ENCODE measurements at regions not wholly inside any gene's neighbourhood (a gene's known extent, or its start where the extent isn't known, plus 50 kb on each side); places are given as distances from the start of the nearest gene placed in this dataset.
"Not testable (repeated sequence)": the region's sequence is repeated elsewhere in the genome, so short reads cannot be mapped to it uniquely, and the experiment has no call there.

DNA sequence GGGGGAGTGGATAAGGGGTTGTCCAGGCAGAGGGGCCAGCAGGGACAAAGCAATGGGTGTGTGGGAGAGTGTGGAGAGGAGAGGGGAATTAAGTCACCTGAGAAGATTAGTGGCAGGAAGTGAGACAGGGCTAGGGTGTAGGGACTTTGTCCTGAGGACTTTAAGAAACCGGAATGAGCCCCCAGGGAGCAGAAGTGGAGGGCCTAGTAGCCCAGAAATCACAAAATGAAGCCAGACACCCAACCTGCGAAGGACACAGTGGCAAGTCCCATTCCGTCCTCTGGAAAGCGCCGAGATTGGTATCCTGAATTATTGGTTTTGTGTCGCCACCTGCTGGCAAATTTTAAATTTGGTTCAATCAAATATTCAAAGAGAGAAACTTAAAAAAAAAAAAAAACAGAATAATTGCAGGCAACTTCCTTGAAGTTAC lies 78.0 kb upstream of the SLC25A36 start:
- H3K4me3 Mint-ChIP-seq, result no peak overlapping the region
- Histone ChIP-seq H3K9ac (ENCODE audit: extremely low read depth, low read length, poor library complexity, severe bottlenecking) (no peak overlapping the region), H3K27me3 (ENCODE audit: control insufficient read depth, insufficient read depth, low read length, poor library complexity, severe bottlenecking) (no peaks in the 10 kb centered on the region), H3K36me3 (ENCODE audit: control insufficient read depth, insufficient read depth, low read length) (no peaks in the 10 kb centered on the region), H3K9me3 (ENCODE audit: control insufficient read depth, low read length) (peaks cover 6% of the 10 kb centered on the region), H3K4me1 (ENCODE audit: control insufficient read depth, insufficient read depth, low read length) (peaks cover 3% of the 10 kb centered on the region), H3K4me3 (ENCODE audit: low read length) (no peak overlapping the region), H3K27ac (ENCODE audit: low read depth, low read length) (no peak overlapping the region)
- H3K4me1 Mint-ChIP-seq, result peaks cover 14% of the 10 kb centered on the region
- no peaks in the 10 kb centered on the region for H3K36me3 Mint-ChIP-seq (ENCODE audit: low read depth)
- peaks cover 6% of the 10 kb centered on the region for H3K9me3 Mint-ChIP-seq
- peak; percentile 84 for DNase-seq
- H3K27me3 Mint-ChIP-seq (ENCODE audit: insufficient read depth), result peaks cover 6% of the 10 kb centered on the region
- H3K27ac Mint-ChIP-seq, result peak overlapping the region; percentile 38
- peak; percentile 84 for TF ChIP-seq CTCF (conservative IDR thresholded peaks at IDR 0.05)
- WGBS, 2 experiments (ENCODE audit: insufficient coverage in 1 of 2, insufficient read length in 1 of 2), result 9 to 24% methylated on average over 5 to 6 of the region's 6 CpGs

GRCh38 chr3:140870351-140870750 lies 71.3 kb upstream of the SLC25A36 start:
- Histone ChIP-seq H3K9me3 (ENCODE audit: control insufficient read depth, low read length) (peaks cover 6% of the 10 kb centered on the region), H3K36me3 (ENCODE audit: control insufficient read depth, insufficient read depth, low read length) (no peaks in the 10 kb centered on the region), H3K9ac (ENCODE audit: extremely low read depth, low read length, poor library complexity, severe bottlenecking) (no peak overlapping the region), H3K4me3 (ENCODE audit: low read length) (no peak overlapping the region), H3K27me3 (ENCODE audit: control insufficient read depth, insufficient read depth, low read length, poor library complexity, severe bottlenecking) (no peaks in the 10 kb centered on the region), H3K27ac (ENCODE audit: low read depth, low read length) (no peak overlapping the region), H3K4me1 (ENCODE audit: control insufficient read depth, insufficient read depth, low read length) (no peaks in the 10 kb centered on the region)
- no peak for DNase-seq
- WGBS, 2 experiments (ENCODE audit: insufficient coverage in 1 of 2, insufficient read length in 1 of 2), result 68 to 92% methylated on average over 3 to 4 of the region's 4 CpGs
- Mint-ChIP-seq H3K27ac (no peak overlapping the region), H3K9me3 (peaks cover 13% of the 10 kb centered on the region), H3K27me3 (ENCODE audit: insufficient read depth) (peaks cover 8% of the 10 kb centered on the region), H3K36me3 (ENCODE audit: low read depth) (no peaks in the 10 kb centered on the region), H3K4me1 (peaks cover 17% of the 10 kb centered on the region), H3K4me3 (no peak overlapping the region)
- TF ChIP-seq CTCF (conservative IDR thresholded peaks at IDR 0.05), result no peak

GRCh38 chr3:140871022-140871421 lies 70.6 kb upstream of the SLC25A36 start:
- H3K4me1 ChIP-seq (ENCODE audit: control insufficient read depth, insufficient read depth, low read length), result no peaks in the 10 kb centered on the region
- Mint-ChIP-seq H3K27ac (no peak overlapping the region), H3K4me3 (no peak overlapping the region), H3K4me1 (peaks cover 17% of the 10 kb centered on the region), H3K27me3 (ENCODE audit: insufficient read depth) (peaks cover 8% of the 10 kb centered on the region), H3K36me3 (ENCODE audit: low read depth) (no peaks in the 10 kb centered on the region), H3K9me3 (peaks cover 13% of the 10 kb centered on the region)
- DNase-seq, result no peak
- peaks cover under 1% of the 10 kb centered on the region for H3K9me3 ChIP-seq (ENCODE audit: control insufficient read depth, low read length)
- no peak overlapping the region for H3K9ac ChIP-seq (ENCODE audit: extremely low read depth, low read length, poor library complexity, severe bottlenecking)
- no peak overlapping the region for H3K27ac ChIP-seq (ENCODE audit: low read depth, low read length)
- no peaks in the 10 kb centered on the region for H3K36me3 ChIP-seq (ENCODE audit: control insufficient read depth, insufficient read depth, low read length)
- TF ChIP-seq CTCF (conservative IDR thresholded peaks at IDR 0.05), result no peak
- 91 to 92% methylated on average over 2 of the region's 2 CpGs for WGBS, 2 experiments (ENCODE audit: insufficient coverage in 1 of 2, insufficient read length in 1 of 2)
- H3K4me3 ChIP-seq (ENCODE audit: low read length), result no peak overlapping the region
- H3K27me3 ChIP-seq (ENCODE audit: control insufficient read depth, insufficient read depth, low read length, poor library complexity, severe bottlenecking), result no peaks in the 10 kb centered on the region

- H3K27ac Mint-ChIP-seq; H3K9ac ChIP-seq (ENCODE audit: extremely low read depth, low read length, poor library complexity, severe bottlenecking); H3K27me3 Mint-ChIP-seq (ENCODE audit: insufficient read depth); H3K9me3 ChIP-seq (ENCODE audit: control insufficient read depth, low read length); H3K4me3 Mint-ChIP-seq; H3K36me3 ChIP-seq (ENCODE audit: control insufficient read depth, insufficient read depth, low read length); H3K4me3 ChIP-seq (ENCODE audit: low read length); H3K27ac ChIP-seq (ENCODE audit: low read depth, low read length); DNase-seq; H3K27me3 ChIP-seq (ENCODE audit: control insufficient read depth, insufficient read depth, low read length, poor library complexity, severe bottlenecking); H3K36me3 Mint-ChIP-seq (ENCODE audit: low read depth); H3K4me1 ChIP-seq (ENCODE audit: control insufficient read depth, insufficient read depth, low read length): not testable (repeated sequence)
- Mint-ChIP-seq H3K9me3 (peaks cover 13% of the 10 kb centered on the region), H3K4me1 (peaks cover 20% of the 10 kb centered on the region)
- 67 to 75% methylated on average over 4 of the region's 4 CpGs for WGBS, 2 experiments (ENCODE audit: insufficient coverage in 1 of 2, insufficient read length in 1 of 2)
Measured at GRCh38 chr3:140872165-140872564, 69.5 kb upstream of the SLC25A36 start.

Measured in endodermal cell (in vitro differentiated cells).